Caco-2 (cell line): ENCODE measurements at regions not wholly inside any gene's neighbourhood (a gene's known extent, or its start where the extent isn't known, plus 50 kb on each side); places are given as distances from the start of the nearest gene placed in this dataset.

ENCODE experiments used
- BruUV-seq: library from RNA; stranded (reverse); fragments of 400-500 nt; replicated peaks from 2 replicates; lab custom pipeline; 2021; lab: Mats Ljungman, UMichigan
- CTCF ChIA-PET: fragments of 300-600 bp; sonication (Branson Sonifier 250); formaldehyde crosslinking; loops from one replicate; lab custom pipeline; 2022; ENCODE audit warnings: antibody characterized with exemption; lab: Charles Lee
- POLR2A ChIA-PET: fragments of 300-600 bp; sonication (Branson Sonifier 250); formaldehyde crosslinking; loops from one replicate; lab custom pipeline; 2022; ENCODE audit warnings: antibody characterized with exemption; lab: Charles Lee
- DNase-seq, 2 experiments: peaks; one replicate each; pipeline versions ENCODE4 v3.0.0 to v3.0.0-alpha.2; 2020 to 2022
- H3K27me3 ChIP-seq: replicated peaks from 2 replicates; pipeline ENCODE4 v1.6.0; 2011; ENCODE audit warnings: low read length; ENCODE audit not compliant: control insufficient read depth, insufficient read depth
- H3K36me3 ChIP-seq: 2 replicates; pipeline ENCODE4 v1.5.1; 2011; ENCODE audit warnings: low read length; ENCODE audit not compliant: control insufficient read depth, insufficient read depth
- H3K4me1 ChIP-seq: fragments of 250-450 bp; sonication (Bioruptor Pico); 2 replicates; pipeline ENCODE4 v1.5.1; 2020; ENCODE audit warnings: mild to moderate bottlenecking
- H3K4me3 ChIP-seq: 2 replicates; pipeline ENCODE4 v1.5.1; 2011; ENCODE audit warnings: low read depth, mild to moderate bottlenecking, control low read depth, low read length
- H3K9me3 ChIP-seq: fragments of 250-450 bp; sonication (Bioruptor Pico); 2 replicates; pipeline ENCODE4 v1.5.1; 2020; ENCODE audit warnings: mild to moderate bottlenecking, moderate library complexity
- H3K27ac Mint-ChIP-seq: one replicate; pipeline ENCODE4 v1.8.0; 2022; ENCODE audit warnings: mixed read lengths; ENCODE audit not compliant: unreplicated experiment
- H3K27me3 Mint-ChIP-seq: one replicate; pipeline ENCODE4 v1.8.0; 2022; ENCODE audit warnings: mixed read lengths; ENCODE audit not compliant: insufficient read depth, unreplicated experiment
- H3K36me3 Mint-ChIP-seq: one replicate; pipeline ENCODE4 v1.8.0; 2022; ENCODE audit warnings: mild to moderate bottlenecking, mixed read lengths; ENCODE audit not compliant: insufficient read depth, unreplicated experiment
- H3K4me1 Mint-ChIP-seq: one replicate; pipeline ENCODE4 v1.8.0; 2022; ENCODE audit warnings: low read depth, mixed read lengths; ENCODE audit not compliant: unreplicated experiment
- H3K4me3 Mint-ChIP-seq: one replicate; pipeline ENCODE4 v1.8.0; 2022; ENCODE audit warnings: mild to moderate bottlenecking, moderate library complexity, mixed read lengths; ENCODE audit not compliant: unreplicated experiment
- H3K9me3 Mint-ChIP-seq: one replicate; pipeline ENCODE4 v1.8.0; 2022; ENCODE audit warnings: mixed read lengths; ENCODE audit not compliant: unreplicated experiment
- intact Hi-C: fragments of 100-400 bp; cut with micrococcal nuclease; formaldehyde crosslinking; loops from one replicate; pipeline ENCODE4 v1.10.0; 2022; ENCODE audit not compliant: unreplicated experiment
- TF ChIP-seq, protein P1 (sequence below), 2 experiments: fragments of 200-600 bp in 1 of 2; IDR thresholded peaks; 1 replicate in 1 of 2; 2 replicates in 1 of 2; pipeline versions ENCODE4 v1.5.1 to v1.8.0; 2011 to 2022; ENCODE audit warnings: antibody characterized with exemption in 1 of 2, control low read depth in 1 of 2, inconsistent platforms in 1 of 2, low read depth in 1 of 2, low read length in 1 of 2, mild to moderate bottlenecking in 1 of 2, moderate library complexity in 1 of 2; ENCODE audit not compliant: insufficient read depth in 1 of 2, severe bottlenecking in 1 of 2, unreplicated experiment in 1 of 2

DNA sequence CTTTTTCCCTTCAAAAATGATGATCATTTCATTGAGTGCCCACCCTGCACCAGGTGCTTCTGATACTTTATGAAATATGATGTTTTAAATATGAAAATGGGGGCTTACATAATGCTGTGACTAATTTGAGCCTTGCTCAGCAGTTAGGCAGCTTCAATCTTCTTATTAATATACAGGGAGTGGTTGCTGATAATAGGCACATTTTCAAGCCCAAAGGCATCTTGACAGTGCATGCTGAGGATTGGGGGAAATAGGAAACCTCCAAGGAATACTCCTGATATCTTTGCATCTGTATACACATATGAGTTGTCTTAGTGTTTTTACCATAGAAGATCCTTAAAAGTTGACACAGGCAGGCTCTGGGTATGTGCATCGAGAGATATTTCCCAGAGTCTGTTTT, 262.3 kb upstream of the SASH1 start:
- no peak overlapping the region for H3K27ac Mint-ChIP-seq
- H3K9me3 ChIP-seq: no peaks in the 10 kb centered on the region
- POLR2A ChIA-PET: no interaction called here
- no TSS peak for BruUV-seq
- H3K36me3 ChIP-seq: no peaks in the 10 kb centered on the region
- no peaks in the 10 kb centered on the region for H3K27me3 ChIP-seq
- H3K4me1 ChIP-seq: no peaks in the 10 kb centered on the region
- no peak overlapping the region for H3K4me3 Mint-ChIP-seq
- no peaks in the 10 kb centered on the region for H3K27me3 Mint-ChIP-seq
- peaks cover 7% of the 10 kb centered on the region for H3K9me3 Mint-ChIP-seq
- H3K36me3 Mint-ChIP-seq: no peaks in the 10 kb centered on the region
- TF ChIP-seq, protein P1, sequence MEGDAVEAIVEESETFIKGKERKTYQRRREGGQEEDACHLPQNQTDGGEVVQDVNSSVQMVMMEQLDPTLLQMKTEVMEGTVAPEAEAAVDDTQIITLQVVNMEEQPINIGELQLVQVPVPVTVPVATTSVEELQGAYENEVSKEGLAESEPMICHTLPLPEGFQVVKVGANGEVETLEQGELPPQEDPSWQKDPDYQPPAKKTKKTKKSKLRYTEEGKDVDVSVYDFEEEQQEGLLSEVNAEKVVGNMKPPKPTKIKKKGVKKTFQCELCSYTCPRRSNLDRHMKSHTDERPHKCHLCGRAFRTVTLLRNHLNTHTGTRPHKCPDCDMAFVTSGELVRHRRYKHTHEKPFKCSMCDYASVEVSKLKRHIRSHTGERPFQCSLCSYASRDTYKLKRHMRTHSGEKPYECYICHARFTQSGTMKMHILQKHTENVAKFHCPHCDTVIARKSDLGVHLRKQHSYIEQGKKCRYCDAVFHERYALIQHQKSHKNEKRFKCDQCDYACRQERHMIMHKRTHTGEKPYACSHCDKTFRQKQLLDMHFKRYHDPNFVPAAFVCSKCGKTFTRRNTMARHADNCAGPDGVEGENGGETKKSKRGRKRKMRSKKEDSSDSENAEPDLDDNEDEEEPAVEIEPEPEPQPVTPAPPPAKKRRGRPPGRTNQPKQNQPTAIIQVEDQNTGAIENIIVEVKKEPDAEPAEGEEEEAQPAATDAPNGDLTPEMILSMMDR (IDR thresholded peaks at IDR 0.05; ENCODE audit: insufficient read depth in 1 of 2, low read depth in 1 of 2, low read length in 1 of 2, severe bottlenecking in 1 of 2, unreplicated experiment in 1 of 2): no peak
- intact Hi-C loops: no loop called here
- no peak overlapping the region for H3K4me3 ChIP-seq
- H3K4me1 Mint-ChIP-seq: peaks cover 6% of the 10 kb centered on the region
- CTCF ChIA-PET: no interaction called here
- DNase-seq: no peak

DNA sequence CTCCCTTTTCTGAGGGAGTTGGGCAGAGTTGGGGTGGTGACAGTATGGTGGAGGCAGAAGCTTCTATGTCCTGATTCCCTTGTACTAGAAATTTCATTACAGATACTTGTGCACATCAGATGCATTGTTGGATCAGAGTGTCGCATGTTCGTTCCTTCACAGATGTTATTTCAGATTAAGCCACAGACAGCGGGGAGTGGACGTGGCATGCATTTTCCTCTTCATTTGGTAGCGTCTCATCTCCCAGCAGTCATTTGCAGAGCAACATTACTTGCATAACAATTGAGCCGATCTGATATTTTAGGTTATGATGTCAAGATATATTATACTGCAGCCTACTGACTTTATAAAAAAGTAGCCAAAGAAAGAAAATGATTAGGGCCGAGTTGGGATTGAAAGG, 261.6 kb upstream of the SASH1 start:
- BruUV-seq: no TSS peak
- no peak overlapping the region for H3K4me3 Mint-ChIP-seq
- no peak overlapping the region for H3K4me3 ChIP-seq
- H3K36me3 ChIP-seq: no peaks in the 10 kb centered on the region
- H3K36me3 Mint-ChIP-seq: no peaks in the 10 kb centered on the region
- H3K4me1 ChIP-seq: no peaks in the 10 kb centered on the region
- no peaks in the 10 kb centered on the region for H3K4me1 Mint-ChIP-seq
- no peaks in the 10 kb centered on the region for H3K27me3 ChIP-seq
- TF ChIP-seq, protein P1 (IDR thresholded peaks at IDR 0.05; ENCODE audit: insufficient read depth in 1 of 2, low read depth in 1 of 2, low read length in 1 of 2, severe bottlenecking in 1 of 2, unreplicated experiment in 1 of 2): no peak
- H3K9me3 ChIP-seq: no peaks in the 10 kb centered on the region
- intact Hi-C loops: no loop called here
- no peak for DNase-seq
- ChIA-PET CTCF (no interaction called here), POLR2A (no interaction called here)
- no peak overlapping the region for H3K27ac Mint-ChIP-seq
- no peaks in the 10 kb centered on the region for H3K9me3 Mint-ChIP-seq
- H3K27me3 Mint-ChIP-seq: no peaks in the 10 kb centered on the region

DNA sequence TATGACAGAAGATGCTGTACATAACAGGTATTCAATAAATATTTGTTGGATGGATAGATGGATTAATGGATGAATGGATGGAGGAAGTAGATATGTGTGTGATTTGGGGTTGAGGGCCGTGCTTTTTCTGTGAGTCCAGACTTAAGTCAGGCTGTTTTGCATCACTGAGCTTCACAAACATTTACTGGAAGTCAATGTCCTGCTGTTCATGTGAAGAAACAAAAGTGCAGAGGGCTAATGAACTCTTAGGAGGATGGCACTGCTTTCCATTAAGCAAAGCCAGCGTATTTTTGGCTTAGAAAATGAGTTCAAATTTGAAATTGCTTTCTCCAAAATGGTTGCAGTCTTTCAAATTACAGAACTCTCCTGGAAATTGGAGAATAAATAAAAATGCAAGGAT, 260.6 kb upstream of the SASH1 start:
- H3K9me3 ChIP-seq: no peaks in the 10 kb centered on the region
- no TSS peak for BruUV-seq
- Mint-ChIP-seq H3K27me3 (no peaks in the 10 kb centered on the region), H3K36me3 (no peaks in the 10 kb centered on the region), H3K27ac (no peak overlapping the region), H3K4me1 (no peaks in the 10 kb centered on the region), H3K4me3 (no peak overlapping the region), H3K9me3 (no peaks in the 10 kb centered on the region)
- H3K36me3 ChIP-seq: no peaks in the 10 kb centered on the region
- intact Hi-C loops: no loop called here
- DNase-seq: no peak
- TF ChIP-seq, protein P1 (IDR thresholded peaks at IDR 0.05; ENCODE audit: insufficient read depth in 1 of 2, low read depth in 1 of 2, low read length in 1 of 2, severe bottlenecking in 1 of 2, unreplicated experiment in 1 of 2): no peak
- ChIA-PET CTCF (interaction anchor here (0.5 kb wide), 1 partner anchor 476 kb away, joined by 3 read pairs; no protein-coding TSS in a partner anchor), POLR2A (no interaction called here)
- no peak overlapping the region for H3K4me3 ChIP-seq
- H3K4me1 ChIP-seq: no peaks in the 10 kb centered on the region
- H3K27me3 ChIP-seq: no peaks in the 10 kb centered on the region
